Neural progenitor cell (in vitro differentiated cells): ENCODE measurements at regions not wholly inside any gene's neighbourhood (a gene's known extent, or its start where the extent isn't known, plus 50 kb on each side); places are given as distances from the start of the nearest gene placed in this dataset.

Source experiments
- DNase-seq: peaks from one replicate; pipeline ENCODE4 v3.0.0-alpha.2; 2016; ENCODE audit warnings: low spot score
- H2AFZ ChIP-seq: fragments of 200-600 bp; sonication (generic); replicated peaks from 2 replicates; pipeline ENCODE4 v1.6.1; 2016; ENCODE audit warnings: antibody characterized with exemption
- H3F3A ChIP-seq: fragments of 200-600 bp; sonication (generic); 2 replicates; pipeline ENCODE4 v1.6.1; 2016; ENCODE audit warnings: antibody characterized with exemption, low read depth
- H3K27ac ChIP-seq: fragments of 200-600 bp; sonication (generic); 2 replicates; pipeline ENCODE4 v1.5.1; 2016; ENCODE audit warnings: mild to moderate bottlenecking
- H3K27me3 ChIP-seq: fragments of 200-600 bp; sonication (generic); 2 replicates; pipeline ENCODE4 v1.6.1; 2016; ENCODE audit warnings: mild to moderate bottlenecking, moderate library complexity
- H3K36me3 ChIP-seq: fragments of 200-600 bp; sonication (generic); 2 replicates; pipeline ENCODE4 v1.5.1; 2016
- H3K4me1 ChIP-seq: fragments of 200-600 bp; sonication (generic); 2 replicates; pipeline ENCODE4 v1.6.1; 2016; ENCODE audit warnings: mixed run types
- H3K4me2 ChIP-seq: fragments of 200-600 bp; sonication (generic); 2 replicates; pipeline ENCODE4 v1.6.1; 2016
- H3K4me3 ChIP-seq: fragments of 200-600 bp; sonication (generic); 2 replicates; pipeline ENCODE4 v1.5.1; 2016
- H3K79me2 ChIP-seq: fragments of 200-600 bp; sonication (generic); 2 replicates; pipeline ENCODE4 v1.6.1; 2016; ENCODE audit warnings: low read depth
- H3K9ac ChIP-seq: fragments of 200-600 bp; sonication (generic); 2 replicates; pipeline ENCODE4 v1.6.1; 2016
- H3K9me3 ChIP-seq: fragments of 200-600 bp; sonication (generic); 2 replicates; pipeline ENCODE4 v1.5.1; 2016; ENCODE audit warnings: low read depth
- H4K20me1 ChIP-seq: fragments of 200-600 bp; sonication (generic); 2 replicates; pipeline ENCODE4 v1.6.1; 2016; ENCODE audit warnings: low read depth
- H3K27ac Mint-ChIP-seq: 3 replicates; pipeline ENCODE4 v1.8.0; 2021; ENCODE audit warnings: mixed read lengths
- H3K27me3 Mint-ChIP-seq: 2 replicates; pipeline ENCODE4 v1.8.0; 2022; ENCODE audit warnings: low read depth, mild to moderate bottlenecking, inconsistent platforms, moderate library complexity, mixed read lengths; ENCODE audit not compliant: insufficient read depth
- H3K36me3 Mint-ChIP-seq: 3 replicates; pipeline ENCODE4 v1.8.0; 2021; ENCODE audit warnings: mixed read lengths
- H3K4me1 Mint-ChIP-seq: 3 replicates; pipeline ENCODE4 v1.8.0; 2021; ENCODE audit warnings: mixed read lengths
- H3K4me3 Mint-ChIP-seq: 3 replicates; pipeline ENCODE4 v1.8.0; 2021; ENCODE audit warnings: mild to moderate bottlenecking, moderate library complexity, mixed read lengths
- H3K9me3 Mint-ChIP-seq: 3 replicates; pipeline ENCODE4 v1.8.0; 2020; ENCODE audit warnings: mixed read lengths
- CTCF ChIP-seq: fragments of 200-600 bp; sonication (generic); IDR thresholded peaks from 2 replicates; pipeline ENCODE4 v1.5.1; 2017; ENCODE audit warnings: antibody characterized with exemption, mild to moderate bottlenecking
- EZH2 ChIP-seq: fragments of 200-600 bp; sonication (generic); IDR thresholded peaks from 2 replicates; pipeline ENCODE4 v1.6.1; 2017; ENCODE audit warnings: antibody characterized with exemption, mild to moderate bottlenecking, moderate library complexity
- EZH2phosphoT487 ChIP-seq: fragments of 200-600 bp; sonication (generic); IDR thresholded peaks from 2 replicates; pipeline ENCODE4 v1.6.1; 2017; ENCODE audit warnings: antibody characterized with exemption

DNA sequence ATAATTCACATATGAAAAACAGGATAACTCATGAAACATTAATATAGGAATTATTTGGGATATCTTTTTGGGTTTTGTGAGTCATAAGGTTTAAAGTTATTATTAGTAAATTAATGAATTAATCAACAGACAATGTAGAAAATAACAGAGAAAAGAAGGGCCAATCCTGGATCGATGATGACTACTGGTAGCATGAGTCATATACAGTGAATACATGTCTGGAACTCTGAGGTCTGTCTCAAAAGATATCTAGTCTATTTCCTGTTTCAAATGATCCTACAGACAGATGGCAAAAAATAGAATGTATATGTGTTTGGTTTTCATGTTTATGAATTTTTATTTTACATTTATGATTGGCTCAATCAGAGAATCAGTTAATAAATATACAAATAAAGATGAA lies 86.4 kb upstream of the RTL1 start:
- TF ChIP-seq CTCF (no peak), EZH2 (no peak), EZH2phosphoT487 (no peak)
- Histone ChIP-seq H2AFZ (no peak overlapping the region), H3K27ac (no peak overlapping the region), H3K9ac (no peak overlapping the region), H3F3A (no peaks in the 10 kb centered on the region), H3K36me3 (no peaks in the 10 kb centered on the region), H3K4me3 (no peak overlapping the region), H3K9me3 (no peaks in the 10 kb centered on the region), H3K27me3 (no peaks in the 10 kb centered on the region), H3K79me2 (no peaks in the 10 kb centered on the region), H4K20me1 (no peaks in the 10 kb centered on the region), H3K4me1 (no peaks in the 10 kb centered on the region), H3K4me2 (no peak overlapping the region)
- no peak for DNase-seq
- Mint-ChIP-seq H3K9me3 (no peaks in the 10 kb centered on the region), H3K36me3 (no peaks in the 10 kb centered on the region), H3K27me3 (no peaks in the 10 kb centered on the region), H3K27ac (no peak overlapping the region), H3K4me3 (no peak overlapping the region), H3K4me1 (no peaks in the 10 kb centered on the region)

GRCh38 chr14:100994082-100994481 lies 90.6 kb upstream of the RTL1 start:
- DNase-seq, result no peak
- Mint-ChIP-seq H3K9me3 (no peaks in the 10 kb centered on the region), H3K27ac (no peak overlapping the region), H3K36me3 (no peaks in the 10 kb centered on the region), H3K27me3 (no peaks in the 10 kb centered on the region), H3K4me1 (no peaks in the 10 kb centered on the region), H3K4me3 (no peak overlapping the region)
- H2AFZ ChIP-seq, result no peak overlapping the region
- H3K9me3 ChIP-seq, result no peaks in the 10 kb centered on the region
- no peak overlapping the region for H3K9ac ChIP-seq
- no peaks in the 10 kb centered on the region for H3K36me3 ChIP-seq
- no peaks in the 10 kb centered on the region for H3K79me2 ChIP-seq
- H4K20me1 ChIP-seq, result no peaks in the 10 kb centered on the region
- no peaks in the 10 kb centered on the region for H3F3A ChIP-seq
- no peaks in the 10 kb centered on the region for H3K4me1 ChIP-seq
- no peak overlapping the region for H3K4me2 ChIP-seq
- H3K27me3 ChIP-seq, result no peaks in the 10 kb centered on the region
- TF ChIP-seq CTCF, result no peak
- no peak for TF ChIP-seq EZH2
- TF ChIP-seq EZH2phosphoT487, result no peak
- H3K4me3 ChIP-seq, result no peak overlapping the region
- H3K27ac ChIP-seq, result no peak overlapping the region

GRCh38 chr14:100994756-100995330 lies 91.3 kb upstream of the RTL1 start:
- DNase-seq, result no peak
- no peak overlapping the region for H3K27ac ChIP-seq
- H3F3A ChIP-seq, result no peaks in the 10 kb centered on the region
- H2AFZ ChIP-seq, result no peak overlapping the region
- no peak overlapping the region for H3K9ac ChIP-seq
- H4K20me1 ChIP-seq, result no peaks in the 10 kb centered on the region
- Mint-ChIP-seq H3K4me3 (no peak overlapping the region), H3K36me3 (no peaks in the 10 kb centered on the region), H3K27me3 (no peaks in the 10 kb centered on the region), H3K27ac (no peak overlapping the region), H3K4me1 (no peaks in the 10 kb centered on the region), H3K9me3 (no peaks in the 10 kb centered on the region)
- TF ChIP-seq CTCF (no peak), EZH2 (no peak), EZH2phosphoT487 (no peak)
- H3K4me2 ChIP-seq, result no peak overlapping the region
- no peaks in the 10 kb centered on the region for H3K4me1 ChIP-seq
- H3K27me3 ChIP-seq, result no peaks in the 10 kb centered on the region
- H3K36me3 ChIP-seq, result no peaks in the 10 kb centered on the region
- no peaks in the 10 kb centered on the region for H3K79me2 ChIP-seq
- H3K9me3 ChIP-seq, result no peaks in the 10 kb centered on the region
- H3K4me3 ChIP-seq, result no peak overlapping the region
